ENCODE measurements at regions not wholly inside any gene's neighbourhood (a gene's known extent, or its start where the extent isn't known, plus 50 kb on each side); places are given as distances from the start of the nearest gene placed in this dataset.

DNA sequence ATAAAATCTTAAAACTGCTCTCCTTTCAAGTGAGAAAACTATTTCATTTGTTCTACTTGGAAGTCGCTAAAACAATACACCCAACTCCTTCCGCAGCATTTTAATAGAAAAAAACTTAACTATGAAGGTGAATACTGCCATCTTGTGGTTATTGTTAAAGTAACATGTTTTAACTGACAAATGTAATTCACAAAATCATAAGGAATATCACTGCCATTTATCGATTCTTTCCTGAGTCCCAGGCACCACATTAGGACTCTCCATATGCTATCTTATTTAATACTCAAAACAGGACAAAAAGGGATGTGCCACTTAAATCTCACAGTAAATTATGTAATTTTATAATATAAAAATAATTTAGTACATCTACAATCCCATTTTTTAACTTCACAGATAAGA lies 130.5 kb upstream of the ITGA1 start:
- intact Hi-C loops (cut with micrococcal nuclease), result loop anchor here (2.0 kb wide), 2 partner anchors 1276 to 1694 kb away; no protein-coding TSS in a partner anchor
- Mint-ChIP-seq H3K36me3 (ENCODE audit: low read depth) (no peaks in the 10 kb centered on the region), H3K4me1 (ENCODE audit: low read depth) (no peaks in the 10 kb centered on the region), H3K9me3 (no peaks in the 10 kb centered on the region), H3K27ac (no peak overlapping the region), H3K4me3 (ENCODE audit: low read depth) (no peak overlapping the region), H3K27me3 (ENCODE audit: low read depth) (peaks cover 29% of the 10 kb centered on the region)
- DNase-seq (ENCODE audit: low spot score), result no peak

DNA sequence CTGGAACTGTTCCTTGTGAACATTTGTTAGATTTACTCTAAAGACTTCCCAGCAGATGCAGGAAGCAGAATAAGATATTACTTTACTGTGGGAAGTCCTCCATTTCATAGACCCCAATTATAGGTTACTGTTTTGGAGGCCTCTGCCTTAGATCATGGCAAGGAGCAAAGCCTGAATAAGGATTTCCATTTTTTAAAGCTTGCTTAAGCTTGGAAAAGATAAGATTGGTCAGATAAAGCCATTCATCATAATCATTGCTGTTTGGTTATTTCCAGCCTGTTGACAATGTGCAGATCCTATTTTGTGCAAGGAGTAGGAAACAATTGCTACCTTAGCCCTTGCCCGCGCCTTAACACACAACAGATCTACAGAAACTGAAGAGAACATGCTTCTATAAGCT lies 129.5 kb upstream of the ITGA1 start:
- Mint-ChIP-seq H3K4me3 (ENCODE audit: low read depth) (no peak overlapping the region), H3K27me3 (ENCODE audit: low read depth) (peaks cover 30% of the 10 kb centered on the region), H3K4me1 (ENCODE audit: low read depth) (no peaks in the 10 kb centered on the region), H3K27ac (no peak overlapping the region), H3K9me3 (no peaks in the 10 kb centered on the region), H3K36me3 (ENCODE audit: low read depth) (no peaks in the 10 kb centered on the region)
- DNase-seq (ENCODE audit: low spot score), result no peak
- intact Hi-C loops (cut with micrococcal nuclease), result no loop called here

DNA sequence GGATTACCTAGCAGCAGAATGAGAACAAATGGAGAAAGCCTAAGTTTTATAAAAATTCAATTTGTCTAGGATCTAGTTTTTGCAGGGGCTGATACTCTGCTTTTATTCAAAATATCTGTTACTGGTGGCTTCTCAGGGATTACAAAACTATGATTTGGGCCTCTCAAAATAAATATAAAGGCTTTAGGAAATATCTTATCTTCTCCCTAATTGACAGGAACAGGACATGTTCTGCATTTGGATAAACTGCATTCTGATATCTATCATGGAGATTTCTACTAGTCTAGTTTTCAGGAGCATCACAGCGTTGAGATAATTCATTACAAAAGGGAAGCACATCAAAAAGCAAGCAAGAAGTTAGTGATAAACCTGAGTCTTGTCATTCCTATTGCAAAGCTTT lies 127.1 kb upstream of the ITGA1 start:
- H3K4me1 Mint-ChIP-seq (ENCODE audit: low read depth), result peaks cover 5% of the 10 kb centered on the region
- DNase-seq (ENCODE audit: low spot score), result no peak
- no peak overlapping the region for H3K4me3 Mint-ChIP-seq (ENCODE audit: low read depth)
- no peaks in the 10 kb centered on the region for H3K36me3 Mint-ChIP-seq (ENCODE audit: low read depth)
- intact Hi-C loops (cut with micrococcal nuclease), result no loop called here
- H3K27me3 Mint-ChIP-seq (ENCODE audit: low read depth), result peaks cover 28% of the 10 kb centered on the region
- no peak overlapping the region for H3K27ac Mint-ChIP-seq
- no peaks in the 10 kb centered on the region for H3K9me3 Mint-ChIP-seq

DNA sequence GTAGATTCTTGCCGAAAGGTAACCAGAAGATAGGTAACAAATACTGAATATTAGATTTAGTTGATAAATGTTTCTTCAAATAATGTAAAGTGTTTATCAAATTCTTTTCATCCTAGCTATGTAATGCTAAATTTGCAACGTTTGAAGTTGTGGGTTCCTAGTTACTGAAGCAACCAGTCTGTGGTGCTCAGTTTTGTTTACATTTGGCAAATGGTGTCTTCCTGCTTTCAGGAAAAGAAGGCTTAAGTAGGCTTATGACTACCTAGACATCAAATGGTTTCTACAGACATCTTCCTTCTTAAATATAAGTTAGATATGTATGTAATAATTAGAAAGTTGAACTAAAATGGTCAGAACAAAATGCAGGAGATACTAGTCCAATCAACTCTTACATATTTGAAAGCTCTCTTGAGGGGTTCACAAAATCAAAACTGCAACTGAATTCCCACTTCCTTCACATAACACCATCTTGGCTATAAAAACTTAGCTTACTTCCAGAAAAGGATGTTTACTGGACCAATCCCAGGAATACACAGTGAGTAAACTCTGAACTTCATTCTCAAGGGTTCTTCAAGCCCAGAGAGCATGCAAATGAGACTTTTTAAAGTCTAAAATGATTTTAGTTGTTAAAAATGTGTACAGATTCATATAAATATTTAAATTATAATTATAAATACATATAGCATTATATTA lies 125.7 kb upstream of the ITGA1 start:
- Mint-ChIP-seq H3K36me3 (ENCODE audit: low read depth) (no peaks in the 10 kb centered on the region), H3K4me3 (ENCODE audit: low read depth) (no peak overlapping the region), H3K9me3 (no peaks in the 10 kb centered on the region), H3K27ac (no peak overlapping the region), H3K4me1 (ENCODE audit: low read depth) (peaks cover 8% of the 10 kb centered on the region), H3K27me3 (ENCODE audit: low read depth) (peaks cover 34% of the 10 kb centered on the region)
- no peak for DNase-seq (ENCODE audit: low spot score)
- intact Hi-C loops (cut with micrococcal nuclease), result no loop called here

DNA sequence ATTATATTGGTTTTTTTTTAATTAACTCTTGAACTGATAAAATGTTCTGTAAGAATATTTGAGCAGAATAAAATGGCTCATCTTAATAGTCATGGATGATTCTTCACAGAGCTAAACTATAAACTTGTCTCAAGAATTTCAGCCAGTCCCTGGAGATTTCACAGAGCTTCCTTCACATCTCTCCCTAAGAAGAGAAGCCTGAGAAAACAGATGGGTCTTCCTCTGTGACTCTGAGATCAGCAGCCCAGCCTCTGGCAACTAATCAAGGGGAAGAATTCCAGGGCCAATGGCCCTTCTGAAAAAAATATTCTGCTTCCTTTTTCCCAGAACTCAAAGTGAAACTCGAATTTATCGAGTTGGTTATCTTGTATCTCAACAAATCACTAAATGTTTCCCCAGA lies 122.2 kb upstream of the ITGA1 start:
- Mint-ChIP-seq H3K27me3 (ENCODE audit: low read depth) (peaks cover 38% of the 10 kb centered on the region), H3K9me3 (no peaks in the 10 kb centered on the region), H3K36me3 (ENCODE audit: low read depth) (no peaks in the 10 kb centered on the region), H3K4me3 (ENCODE audit: low read depth) (no peak overlapping the region), H3K4me1 (ENCODE audit: low read depth) (peaks cover 8% of the 10 kb centered on the region), H3K27ac (no peak overlapping the region)
- intact Hi-C loops (cut with micrococcal nuclease), result no loop called here
- DNase-seq (ENCODE audit: low spot score), result no peak

DNA sequence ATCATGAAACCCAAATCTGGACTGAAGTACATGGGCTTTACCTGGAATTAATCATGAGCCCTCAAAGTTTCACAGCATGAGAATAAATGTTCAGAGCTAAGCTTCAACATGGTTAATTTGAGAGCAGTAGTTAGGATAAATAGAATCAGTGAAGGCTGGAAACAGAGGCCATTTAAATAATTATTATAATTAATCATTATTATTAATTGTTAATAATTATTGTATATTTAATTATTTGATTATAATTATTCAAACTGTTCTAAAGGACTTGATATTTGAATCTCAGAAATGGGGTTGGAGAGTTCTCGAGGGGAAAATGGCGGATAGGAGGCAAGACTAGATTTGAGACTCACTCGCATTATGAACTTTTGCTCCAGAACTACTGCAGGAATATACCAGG lies 119.6 kb upstream of the ITGA1 start:
- Mint-ChIP-seq H3K4me3 (ENCODE audit: low read depth) (no peak overlapping the region), H3K36me3 (ENCODE audit: low read depth) (no peaks in the 10 kb centered on the region), H3K27me3 (ENCODE audit: low read depth) (peaks cover 32% of the 10 kb centered on the region), H3K4me1 (ENCODE audit: low read depth) (peaks cover 8% of the 10 kb centered on the region), H3K27ac (no peak overlapping the region), H3K9me3 (no peaks in the 10 kb centered on the region)
- no peak for DNase-seq (ENCODE audit: low spot score)
- intact Hi-C loops (cut with micrococcal nuclease), result no loop called here

DNA sequence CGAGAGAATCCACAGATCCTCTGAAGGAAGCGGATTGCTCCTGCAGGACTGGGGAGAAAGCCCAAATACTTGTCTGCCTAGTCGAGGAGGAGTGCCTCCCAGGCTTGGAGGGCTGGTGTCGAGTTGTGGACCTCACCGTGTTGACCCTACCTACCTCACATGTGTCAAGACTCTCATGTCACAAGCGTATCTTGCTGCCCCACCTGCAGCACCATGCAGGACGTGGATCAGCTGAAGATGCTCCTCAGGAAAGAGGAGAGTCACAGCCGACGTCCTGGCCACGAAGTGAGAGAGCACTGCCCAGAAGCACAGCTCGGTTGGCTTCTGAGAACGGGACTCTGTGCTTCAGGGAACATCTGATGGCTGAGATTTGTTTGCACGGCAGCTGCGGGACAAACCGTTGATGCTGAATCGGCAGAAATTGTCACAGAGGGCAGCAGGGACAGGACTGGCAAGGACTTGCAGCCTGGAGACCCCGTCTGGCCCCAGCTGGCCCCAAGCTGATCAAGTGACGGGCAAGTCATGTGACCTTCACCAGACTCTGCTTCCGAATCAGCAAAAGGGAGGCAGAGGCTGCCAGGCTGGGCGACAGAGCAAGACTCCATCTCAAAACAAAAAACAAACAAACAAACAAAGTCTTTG lies 119.1 kb upstream of the ITGA1 start:
- H3K4me1 Mint-ChIP-seq (ENCODE audit: low read depth), result peaks cover 8% of the 10 kb centered on the region
- no peak for DNase-seq (ENCODE audit: low spot score)
- H3K27ac Mint-ChIP-seq, result no peak overlapping the region
- H3K27me3 Mint-ChIP-seq (ENCODE audit: low read depth), result peaks cover 29% of the 10 kb centered on the region
- H3K36me3 Mint-ChIP-seq (ENCODE audit: low read depth), result no peaks in the 10 kb centered on the region
- H3K9me3 Mint-ChIP-seq, result no peaks in the 10 kb centered on the region
- no peak overlapping the region for H3K4me3 Mint-ChIP-seq (ENCODE audit: low read depth)
- intact Hi-C loops (cut with micrococcal nuclease), result no loop called here

DNA sequence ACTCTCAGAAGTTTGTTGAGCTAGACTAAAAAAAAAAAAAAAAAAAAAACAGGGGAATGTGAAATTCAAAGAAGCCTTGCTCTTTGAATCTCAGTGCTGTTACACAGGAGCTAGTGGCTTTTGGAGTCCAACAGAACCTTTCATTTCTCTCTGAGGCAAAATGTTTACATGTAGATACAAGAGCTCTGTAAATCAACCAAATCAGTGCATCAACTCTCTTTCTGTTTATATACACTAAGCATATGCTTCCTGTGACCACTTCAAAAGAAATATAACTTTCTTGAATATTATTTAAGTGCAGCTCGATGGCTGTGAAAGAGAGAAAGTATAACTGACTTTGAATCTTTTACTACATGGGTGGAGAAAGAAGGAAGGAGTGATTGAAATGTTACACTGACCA lies 115.3 kb upstream of the ITGA1 start:
- intact Hi-C loops (cut with micrococcal nuclease), result no loop called here
- H3K4me3 Mint-ChIP-seq (ENCODE audit: low read depth), result no peak overlapping the region

DNA sequence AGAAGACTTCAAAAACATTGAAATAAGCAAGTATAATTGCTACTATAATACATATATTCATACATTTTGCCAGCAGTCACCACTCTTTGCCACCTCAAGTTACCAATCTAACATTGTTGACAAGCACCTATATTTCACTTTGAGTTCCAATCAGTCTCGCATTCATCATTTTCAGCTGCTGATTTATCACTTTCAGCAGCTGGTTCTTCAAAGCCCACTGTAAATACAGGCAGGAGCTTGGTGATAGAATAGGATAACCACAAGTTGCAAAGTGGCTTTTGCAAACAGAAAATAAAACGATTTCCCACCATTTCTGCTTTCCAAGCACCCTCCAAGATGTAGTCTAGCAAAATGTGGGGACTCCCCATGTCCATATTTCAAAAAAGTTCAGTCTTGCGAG lies 114.2 kb upstream of the ITGA1 start:
- Mint-ChIP-seq H3K4me3 (ENCODE audit: low read depth) (no peak overlapping the region), H3K36me3 (ENCODE audit: low read depth) (no peaks in the 10 kb centered on the region), H3K27me3 (ENCODE audit: low read depth) (peaks cover 33% of the 10 kb centered on the region), H3K4me1 (ENCODE audit: low read depth) (peaks cover 5% of the 10 kb centered on the region), H3K27ac (no peak overlapping the region), H3K9me3 (no peaks in the 10 kb centered on the region)
- intact Hi-C loops (cut with micrococcal nuclease), result no loop called here
- no peak for DNase-seq (ENCODE audit: low spot score)

More for the DNA sequence above, 115.3 kb upstream of the ITGA1 start:
- no peak overlapping the region for H3K27ac Mint-ChIP-seq
- H3K9me3 Mint-ChIP-seq, result no peaks in the 10 kb centered on the region
- no peaks in the 10 kb centered on the region for H3K36me3 Mint-ChIP-seq (ENCODE audit: low read depth)
- H3K27me3 Mint-ChIP-seq (ENCODE audit: low read depth), result peaks cover 29% of the 10 kb centered on the region
- no peak for DNase-seq (ENCODE audit: low spot score)
- H3K4me1 Mint-ChIP-seq (ENCODE audit: low read depth), result peaks cover 5% of the 10 kb centered on the region

DNA sequence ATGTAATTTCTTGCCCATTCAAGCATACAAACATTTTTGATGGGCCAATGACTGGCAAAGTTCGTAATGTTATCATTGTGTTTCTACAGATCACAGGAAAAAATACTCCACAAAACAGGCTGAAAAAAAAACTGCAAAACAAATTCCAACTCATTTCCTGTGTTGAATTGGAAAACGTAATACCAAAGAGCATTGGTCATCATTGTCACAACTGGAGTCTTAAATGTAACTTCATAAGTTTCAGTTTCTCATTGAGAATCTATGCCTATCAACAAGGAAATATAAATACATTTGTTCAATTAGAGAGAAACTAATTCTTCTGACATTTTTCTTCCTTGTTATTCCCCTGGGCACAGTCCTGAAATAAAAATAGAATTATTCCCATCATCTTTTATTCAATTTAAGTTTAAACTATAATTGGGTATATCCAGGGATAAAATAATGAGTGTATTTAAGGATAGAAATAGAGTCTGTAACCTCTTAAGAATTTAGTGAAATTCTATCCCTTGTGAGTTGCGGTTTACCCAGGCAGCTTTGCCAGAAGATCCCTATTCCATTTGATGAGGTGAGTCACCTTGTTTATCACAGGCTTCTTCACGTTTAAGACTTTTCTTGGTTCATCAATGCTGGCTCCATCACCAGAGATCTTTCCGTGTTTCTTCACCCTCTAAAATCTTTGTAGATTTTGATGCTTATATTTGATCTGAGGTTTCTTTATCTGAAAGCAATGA lies 112.7 kb upstream of the ITGA1 start:
- no peaks in the 10 kb centered on the region for H3K36me3 Mint-ChIP-seq (ENCODE audit: low read depth)
- H3K27ac Mint-ChIP-seq, result no peak overlapping the region
- DNase-seq (ENCODE audit: low spot score), result no peak
- no peaks in the 10 kb centered on the region for H3K9me3 Mint-ChIP-seq
- peaks cover 35% of the 10 kb centered on the region for H3K27me3 Mint-ChIP-seq (ENCODE audit: low read depth)
- intact Hi-C loops (cut with micrococcal nuclease), result no loop called here
- no peak overlapping the region for H3K4me3 Mint-ChIP-seq (ENCODE audit: low read depth)
- H3K4me1 Mint-ChIP-seq (ENCODE audit: low read depth), result peaks cover 5% of the 10 kb centered on the region

DNA sequence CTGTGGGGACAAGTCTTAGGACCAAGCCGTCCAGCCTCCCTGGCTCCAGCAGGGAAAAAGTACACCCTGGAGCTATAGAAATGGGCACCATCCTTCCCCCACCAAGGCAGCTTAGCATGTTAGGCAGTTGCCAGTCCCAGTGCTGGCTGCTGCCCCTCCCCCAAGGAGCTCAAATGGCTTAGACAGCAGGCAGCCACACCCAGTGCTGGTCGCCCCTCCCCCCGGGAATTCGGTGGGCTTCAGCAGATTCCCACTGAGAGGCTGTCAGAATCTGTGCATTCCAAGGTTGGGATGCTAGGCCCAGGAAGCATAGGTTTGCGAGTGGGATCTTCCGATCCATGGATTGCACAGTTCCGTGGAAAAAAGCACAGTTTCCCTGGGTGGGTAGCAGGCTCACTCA lies 105.2 kb upstream of the ITGA1 start:
- intact Hi-C loops (cut with micrococcal nuclease), result no loop called here

DNA sequence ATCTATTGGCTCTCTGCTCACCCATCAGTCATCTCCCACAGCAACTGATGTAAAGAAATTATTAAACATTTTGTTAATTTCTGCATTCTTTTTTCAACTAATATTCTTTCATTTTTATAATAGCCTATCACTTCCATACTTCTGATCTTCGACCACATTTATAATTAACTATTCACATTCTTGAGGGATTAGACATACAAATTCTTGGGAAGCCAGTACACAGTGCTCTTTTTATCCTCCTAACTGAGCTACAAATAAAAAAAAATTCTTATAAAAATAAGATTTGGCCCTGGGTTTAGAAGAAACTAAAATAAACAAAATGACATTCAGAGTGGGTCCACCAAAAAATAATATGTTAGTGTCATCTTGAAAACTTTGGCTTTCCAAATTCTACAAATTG lies 103.7 kb upstream of the ITGA1 start:
- Mint-ChIP-seq H3K9me3 (no peaks in the 10 kb centered on the region), H3K36me3 (ENCODE audit: low read depth) (no peaks in the 10 kb centered on the region), H3K27me3 (ENCODE audit: low read depth) (peaks cover 25% of the 10 kb centered on the region), H3K4me1 (ENCODE audit: low read depth) (no peaks in the 10 kb centered on the region), H3K4me3 (ENCODE audit: low read depth) (no peak overlapping the region), H3K27ac (no peak overlapping the region)
- no peak for DNase-seq (ENCODE audit: low spot score)
- intact Hi-C loops (cut with micrococcal nuclease), result no loop called here

More for the DNA sequence above, 105.2 kb upstream of the ITGA1 start:
- H3K27me3 Mint-ChIP-seq (ENCODE audit: low read depth), result peaks cover 28% of the 10 kb centered on the region
- no peak overlapping the region for H3K4me3 Mint-ChIP-seq (ENCODE audit: low read depth)
- no peak for DNase-seq (ENCODE audit: low spot score)
- no peaks in the 10 kb centered on the region for H3K4me1 Mint-ChIP-seq (ENCODE audit: low read depth)
- no peaks in the 10 kb centered on the region for H3K36me3 Mint-ChIP-seq (ENCODE audit: low read depth)
- H3K27ac Mint-ChIP-seq, result no peak overlapping the region
- H3K9me3 Mint-ChIP-seq, result no peaks in the 10 kb centered on the region

DNA sequence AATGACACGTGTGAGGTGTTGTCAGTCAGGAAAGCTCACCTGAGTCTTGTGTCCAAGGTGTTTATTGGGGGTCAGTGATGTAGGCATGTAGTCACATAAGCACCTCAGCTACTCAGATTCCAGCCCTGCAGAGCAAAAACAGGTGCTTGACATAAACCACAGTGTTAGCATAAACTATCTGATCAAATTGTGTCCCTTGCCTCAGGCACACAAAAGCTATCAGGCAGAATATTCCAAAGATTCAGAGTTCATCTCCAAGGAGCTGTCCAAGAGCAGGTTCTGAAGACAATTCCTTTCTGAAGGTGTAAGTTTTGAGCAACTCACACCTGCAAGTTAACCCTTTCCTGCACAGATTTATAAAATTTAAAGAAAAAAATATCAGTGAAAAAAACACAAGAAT lies 102.2 kb upstream of the ITGA1 start:
- intact Hi-C loops (cut with micrococcal nuclease), result no loop called here
- H3K27me3 Mint-ChIP-seq (ENCODE audit: low read depth), result peaks cover 28% of the 10 kb centered on the region
- H3K36me3 Mint-ChIP-seq (ENCODE audit: low read depth), result no peaks in the 10 kb centered on the region
- no peak overlapping the region for H3K27ac Mint-ChIP-seq
- DNase-seq (ENCODE audit: low spot score), result no peak
- no peaks in the 10 kb centered on the region for H3K9me3 Mint-ChIP-seq
- H3K4me3 Mint-ChIP-seq (ENCODE audit: low read depth), result no peak overlapping the region
- H3K4me1 Mint-ChIP-seq (ENCODE audit: low read depth), result no peaks in the 10 kb centered on the region
